ENCODE measurements at regions not wholly inside any gene's neighbourhood (a gene's known extent, or its start where the extent isn't known, plus 50 kb on each side); places are given as distances from the start of the nearest gene placed in this dataset.
A peak's percentile ranks its signal among the peaks of the same experiment; 100 is the strongest.

- intact Hi-C loops (cut with DNase I) = no loop called here
- H3K36me3 ChIP-seq = no peaks in the 10 kb centered on the region
- H3K27ac ChIP-seq = no peak overlapping the region
- no peaks in the 10 kb centered on the region for H3K9me3 ChIP-seq
- 34% methylated on average over 4 of the region's 4 CpGs for WGBS (ENCODE audit: insufficient coverage, low coverage, low lambda C conversion rate, missing lambda C conversion rate)
- DNase-seq (no peak), ATAC-seq (peak in 2 of 4 donors; percentile 21 to 46)
- no peaks in the 10 kb centered on the region for H3K4me1 ChIP-seq
- no peak overlapping the region for H3K4me3 ChIP-seq
- TF ChIP-seq POLR2A (IDR thresholded peaks at IDR 0.05) (no peak), CTCF (IDR thresholded peaks at IDR 0.05) (no peak)
- H3K27me3 ChIP-seq = no peaks in the 10 kb centered on the region
These were observed 698.5 kb downstream of the NR4A2 start for GRCh38 chr2:155633887-155634570.

- TF ChIP-seq POLR2A (IDR thresholded peaks at IDR 0.05) (no peak), CTCF (IDR thresholded peaks at IDR 0.05) (no peak)
- WGBS (ENCODE audit: insufficient coverage, low coverage, low lambda C conversion rate, missing lambda C conversion rate) = 26% methylated on average over 4 of the region's 4 CpGs
- ATAC-seq = no peak
- no peak for DNase-seq
- H3K9me3 ChIP-seq = no peaks in the 10 kb centered on the region
- intact Hi-C loops (cut with DNase I) = no loop called here
- H3K36me3 ChIP-seq = no peaks in the 10 kb centered on the region
- no peak overlapping the region for H3K4me3 ChIP-seq
- H3K27me3 ChIP-seq = no peaks in the 10 kb centered on the region
- H3K27ac ChIP-seq = no peak overlapping the region
- H3K4me1 ChIP-seq = no peaks in the 10 kb centered on the region
These were observed 699.3 kb downstream of the NR4A2 start for GRCh38 chr2:155633060-155633839.

GRCh38 chr2:155630760-155631159 is 701.8 kb downstream of the NR4A2 start:
- Histone ChIP-seq H3K27ac (no peak overlapping the region), H3K36me3 (no peaks in the 10 kb centered on the region), H3K4me3 (no peak overlapping the region), H3K9me3 (no peaks in the 10 kb centered on the region), H3K27me3 (no peaks in the 10 kb centered on the region), H3K4me1 (no peaks in the 10 kb centered on the region)
- TF ChIP-seq CTCF (IDR thresholded peaks at IDR 0.05) (no peak), POLR2A (IDR thresholded peaks at IDR 0.05) (no peak)
- ATAC-seq (no peak), DNase-seq (no peak)
- 19% methylated on average over 3 of the region's 5 CpGs for WGBS (ENCODE audit: insufficient coverage, low coverage, low lambda C conversion rate, missing lambda C conversion rate)
- intact Hi-C loops (cut with DNase I) = no loop called here

GRCh38 chr2:155622443-155622842 is 710.1 kb downstream of the NR4A2 start:
- 18% methylated on average over 1 of the region's 1 CpG for WGBS (ENCODE audit: insufficient coverage, low coverage, low lambda C conversion rate, missing lambda C conversion rate)
- TF ChIP-seq POLR2A (IDR thresholded peaks at IDR 0.05) (no peak), CTCF (IDR thresholded peaks at IDR 0.05) (no peak)
- no peaks in the 10 kb centered on the region for H3K36me3 ChIP-seq
- no peak for DNase-seq
- H3K27me3 ChIP-seq = no peaks in the 10 kb centered on the region
- H3K9me3 ChIP-seq = no peaks in the 10 kb centered on the region
- H3K4me1 ChIP-seq = no peaks in the 10 kb centered on the region
- no peak overlapping the region for H3K4me3 ChIP-seq
- intact Hi-C loops (cut with DNase I) = no loop called here
- no peak for ATAC-seq
- H3K27ac ChIP-seq = no peak overlapping the region

Data from right lobe of liver (tissue), 6 donors.